Naive B cell (primary cell): ENCODE measurements at regions not wholly inside any gene's neighbourhood (a gene's known extent, or its start where the extent isn't known, plus 50 kb on each side); places are given as distances from the start of the nearest gene placed in this dataset.

Experiments used
- ATAC-seq, 2 donors: fragments of 150-1000 bp; cut with Tn5 transposase; 2 replicates each; pipeline ENCODE4 v1.10.0; 2021; ENCODE audit warnings: low read depth in 2 of 2, mild to moderate bottlenecking in 2 of 2, moderate library complexity in 2 of 2
- DNase-seq: peaks from one replicate; pipeline ENCODE4 v3.0.0; 2022
- H3K27ac Mint-ChIP-seq, 6 donors: one replicate each; pipeline ENCODE4 v1.8.0; 2020 to 2022; ENCODE audit warnings: mild to moderate bottlenecking in 6 of 6, mixed read lengths in 6 of 6, moderate library complexity in 5 of 6, inconsistent platforms in 2 of 6
- H3K27me3 Mint-ChIP-seq, 3 donors: one replicate each; pipeline ENCODE4 v1.8.0; 2021 to 2022; ENCODE audit warnings: mixed read lengths in 3 of 3, mild to moderate bottlenecking in 1 of 3
- H3K36me3 Mint-ChIP-seq, 2 donors: one replicate each; pipeline ENCODE4 v1.8.0; 2020 to 2022; ENCODE audit warnings: mixed read lengths in 2 of 2, inconsistent platforms in 1 of 2, mild to moderate bottlenecking in 1 of 2
- H3K4me1 Mint-ChIP-seq, 3 donors: one replicate each; pipeline ENCODE4 v1.8.0; 2020 to 2022; ENCODE audit warnings: mixed read lengths in 3 of 3, inconsistent platforms in 1 of 3, mild to moderate bottlenecking in 1 of 3, moderate library complexity in 1 of 3
- H3K4me3 Mint-ChIP-seq, 8 donors: one replicate each; pipeline ENCODE4 v1.8.0; 2020 to 2022; ENCODE audit warnings: mild to moderate bottlenecking in 8 of 8, mixed read lengths in 8 of 8, moderate library complexity in 8 of 8, inconsistent platforms in 2 of 8
- H3K9me3 Mint-ChIP-seq, 7 donors: one replicate each; pipeline ENCODE4 v1.8.0; 2020 to 2022; ENCODE audit warnings: mixed read lengths in 7 of 7, mild to moderate bottlenecking in 5 of 7, inconsistent platforms in 2 of 7, moderate library complexity in 1 of 7

DNA sequence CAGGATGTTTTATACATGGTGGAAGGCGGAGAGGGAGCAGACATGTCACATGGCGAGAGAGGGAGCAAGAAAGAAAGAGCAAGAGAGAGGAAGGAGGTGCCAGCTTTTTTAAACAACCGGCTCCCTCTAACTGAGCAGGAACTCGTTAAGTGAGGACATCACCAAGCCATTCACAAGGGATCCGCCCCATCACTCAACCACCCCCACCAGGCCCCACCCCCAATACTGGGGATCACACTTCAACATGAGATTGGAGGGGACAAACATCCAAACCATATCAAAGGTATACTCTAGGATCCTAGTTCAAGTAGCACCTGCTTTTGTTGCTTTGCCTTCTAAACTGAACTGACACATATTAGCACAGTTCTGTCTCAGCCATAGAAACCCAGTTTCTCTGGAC lies 141.9 kb upstream of the KLF14 start:
- Mint-ChIP-seq H3K4me3 (no peak overlapping the region), H3K27me3 (no peaks in the 10 kb centered on the region), H3K9me3 (no peaks in the 10 kb centered on the region), H3K27ac (peak overlapping the region in 1 of 6 donors; percentile 65), H3K36me3 (peaks cover 19 to 26% of the 10 kb centered on the region in 2 donors), H3K4me1 (peaks cover 6 to 20% (median 14%) of the 10 kb centered on the region in 3 donors)
- ATAC-seq (no peak), DNase-seq (no peak)

DNA sequence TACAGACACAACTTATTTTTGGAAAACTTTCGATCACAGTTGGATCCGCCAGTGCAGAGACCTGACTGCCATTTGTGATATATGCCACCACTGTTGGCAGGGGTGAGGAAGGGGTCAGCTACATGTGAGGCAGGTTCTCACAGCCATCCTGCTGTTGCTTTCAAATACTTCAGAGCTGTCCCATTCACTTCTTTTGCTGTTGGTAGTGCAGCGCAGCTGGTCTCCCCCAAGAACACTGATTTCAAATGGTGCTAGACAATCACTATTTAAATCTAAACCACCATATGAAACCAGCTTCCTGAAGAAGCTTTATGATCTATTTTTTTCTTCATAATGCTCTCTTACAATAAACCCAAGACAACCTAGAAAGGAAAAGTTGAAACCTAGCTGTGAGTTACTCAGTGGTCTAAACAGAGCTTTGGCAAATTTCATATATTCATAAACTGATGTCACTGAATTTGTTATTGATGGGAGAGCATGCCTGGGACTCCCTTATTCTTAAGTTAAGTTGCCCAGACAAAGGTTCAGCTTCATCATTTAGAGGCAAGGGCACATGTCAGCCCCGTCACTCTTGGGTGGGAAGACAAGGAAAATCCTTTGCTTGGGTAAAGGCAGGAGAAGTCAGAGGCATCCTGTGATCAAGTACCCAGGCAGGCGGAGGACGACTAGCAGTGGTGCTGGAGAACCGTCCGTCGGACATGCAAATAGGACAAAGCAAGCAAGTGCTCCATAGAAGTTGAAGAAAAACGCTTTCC lies 143.4 kb upstream of the KLF14 start:
- H3K27me3 Mint-ChIP-seq = no peaks in the 10 kb centered on the region
- no peak for ATAC-seq
- no peak for DNase-seq
- H3K9me3 Mint-ChIP-seq = no peaks in the 10 kb centered on the region
- peaks cover 23 to 25% of the 10 kb centered on the region in 2 donors for H3K36me3 Mint-ChIP-seq
- no peak overlapping the region for H3K4me3 Mint-ChIP-seq
- H3K27ac Mint-ChIP-seq = peak overlapping the region in 1 of 6 donors; percentile 57
- H3K4me1 Mint-ChIP-seq = peaks cover 4 to 18% (median 12%) of the 10 kb centered on the region in 3 donors

DNA sequence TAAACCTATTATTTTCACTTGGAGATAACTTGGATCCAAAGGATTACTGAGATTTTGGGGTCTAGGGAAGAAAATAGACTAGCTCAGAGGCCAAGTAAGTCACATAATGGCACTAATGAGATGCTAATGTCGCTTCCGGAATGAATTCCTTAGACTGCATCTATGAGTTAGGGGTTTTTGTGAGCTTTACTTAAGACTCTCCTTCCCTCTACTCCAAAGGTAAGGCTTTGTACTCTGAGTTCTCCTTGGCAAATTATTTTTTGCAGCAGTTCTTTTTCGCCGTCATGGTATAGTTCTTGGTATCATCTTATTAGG lies 143.9 kb upstream of the KLF14 start:
- H3K4me3 Mint-ChIP-seq = no peak overlapping the region
- no peaks in the 10 kb centered on the region for H3K27me3 Mint-ChIP-seq
- peaks cover 19 to 23% of the 10 kb centered on the region in 2 donors for H3K36me3 Mint-ChIP-seq
- DNase-seq (no peak), ATAC-seq (no peak)
- peaks cover 0 to 15% (median 9%) of the 10 kb centered on the region in 3 donors for H3K4me1 Mint-ChIP-seq
- H3K27ac Mint-ChIP-seq = peak overlapping the region in 1 of 6 donors; percentile 57
- H3K9me3 Mint-ChIP-seq = no peaks in the 10 kb centered on the region

DNA sequence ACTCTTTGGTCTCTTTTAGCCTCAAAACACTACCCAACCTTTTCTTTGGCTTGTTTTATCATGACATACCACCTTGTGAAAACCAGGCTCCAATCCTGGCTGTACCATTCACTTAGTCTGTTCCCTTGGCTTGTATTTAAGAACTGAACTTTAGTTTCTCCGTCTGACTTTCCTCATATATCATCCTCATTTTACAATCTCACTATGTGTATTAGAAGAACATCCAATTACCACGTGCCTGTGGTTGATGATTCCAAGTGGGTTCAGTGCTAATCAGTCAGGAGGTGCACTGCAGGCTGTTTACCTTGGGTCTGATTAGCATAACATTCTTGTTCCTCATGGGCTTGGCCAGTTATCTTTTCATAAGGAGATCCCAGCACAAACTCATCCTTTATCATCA lies 144.8 kb upstream of the KLF14 start:
- Mint-ChIP-seq H3K27me3 (no peaks in the 10 kb centered on the region), H3K4me3 (no peak overlapping the region), H3K27ac (peak overlapping the region in 3 of 6 donors; percentile 5 to 75 (median 34)), H3K4me1 (peaks cover 0 to 13% (median 9%) of the 10 kb centered on the region in 3 donors), H3K9me3 (no peaks in the 10 kb centered on the region), H3K36me3 (peaks cover 19 to 20% of the 10 kb centered on the region in 2 donors)
- ATAC-seq (no peak), DNase-seq (no peak)

DNA sequence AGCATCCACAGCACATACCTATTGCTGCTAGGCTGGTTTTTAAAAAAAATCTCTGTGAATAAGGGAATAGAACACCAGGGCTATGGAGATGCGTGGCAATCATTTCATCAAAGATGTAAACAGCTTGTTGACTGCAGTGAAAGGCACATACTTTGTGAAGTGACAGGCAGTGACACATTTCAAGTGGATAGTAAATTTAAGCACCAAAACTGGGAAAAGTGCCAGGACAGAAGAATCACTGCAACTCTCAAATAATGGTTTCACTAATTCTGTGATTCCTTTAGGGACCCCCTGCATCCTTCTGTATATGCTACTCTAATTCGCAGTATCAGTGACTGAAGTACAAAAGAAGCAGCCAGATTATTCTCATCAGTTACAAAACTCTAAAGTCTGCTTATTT lies 145.2 kb upstream of the KLF14 start:
- no peaks in the 10 kb centered on the region for H3K27me3 Mint-ChIP-seq
- no peaks in the 10 kb centered on the region for H3K9me3 Mint-ChIP-seq
- no peak overlapping the region for H3K4me3 Mint-ChIP-seq
- no peak for DNase-seq
- H3K4me1 Mint-ChIP-seq = peaks cover 0 to 11% (median 5%) of the 10 kb centered on the region in 3 donors
- H3K36me3 Mint-ChIP-seq = peaks cover 17 to 20% of the 10 kb centered on the region in 2 donors
- ATAC-seq = no peak
- H3K27ac Mint-ChIP-seq = peak overlapping the region in 3 of 6 donors; percentile 20 to 75 (median 34)

DNA sequence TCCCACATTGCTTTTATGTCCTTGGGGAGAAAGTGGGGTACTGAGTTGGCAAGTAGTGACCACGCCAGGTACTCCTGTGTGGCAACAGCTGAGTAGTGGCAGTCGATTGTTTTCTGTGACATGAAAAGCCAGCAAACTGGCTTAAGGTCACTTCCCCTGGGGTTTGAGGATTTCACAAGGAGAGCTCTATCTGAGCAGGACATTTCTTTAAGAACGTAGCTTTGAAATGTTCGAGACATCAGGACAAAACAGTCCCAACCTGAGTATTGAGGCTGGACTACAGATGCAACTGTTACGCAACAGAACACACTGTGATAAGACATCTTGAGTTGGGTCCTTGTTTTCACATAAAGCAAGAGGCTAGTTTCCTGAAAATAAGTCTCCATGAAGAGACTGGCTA lies 146.7 kb upstream of the KLF14 start:
- ATAC-seq = no peak
- H3K27ac Mint-ChIP-seq = peak overlapping the region in 2 of 6 donors; percentile 60 to 69

DNA sequence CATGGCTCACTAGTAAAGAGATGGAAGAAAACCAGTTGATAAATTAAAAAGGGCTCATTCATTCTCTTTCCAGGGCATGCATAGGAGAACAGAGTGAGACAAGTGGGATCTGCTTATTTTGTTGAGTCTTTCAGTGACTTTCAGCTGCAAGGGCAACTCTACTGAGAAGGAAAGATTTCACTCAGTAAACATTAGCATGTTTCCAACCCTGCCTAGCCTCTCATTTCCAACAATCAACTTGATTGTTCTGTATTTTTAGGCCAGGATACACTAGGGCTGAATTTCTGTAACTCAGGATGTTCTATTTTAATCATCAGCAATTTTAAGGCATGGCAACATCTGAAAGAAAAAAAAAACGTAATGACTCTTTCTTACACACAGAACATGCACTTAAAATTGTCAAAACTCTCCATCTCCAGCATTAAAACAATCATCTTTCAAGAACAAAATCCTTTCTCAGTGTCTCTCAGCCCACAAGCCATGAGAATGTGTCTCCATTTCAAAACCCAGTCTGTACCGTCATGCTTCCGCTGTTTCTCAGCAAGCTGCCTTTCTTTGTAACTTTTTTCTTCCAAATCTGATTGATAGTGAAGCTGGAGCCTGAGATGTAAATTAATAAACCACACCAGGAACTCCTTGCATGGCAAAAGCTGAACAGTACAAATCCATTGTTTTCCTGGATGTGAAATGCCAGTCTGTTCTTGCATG lies 147.2 kb upstream of the KLF14 start:
- H3K9me3 Mint-ChIP-seq = no peaks in the 10 kb centered on the region
- DNase-seq = no peak
- no peak for ATAC-seq
- no peak overlapping the region for H3K4me3 Mint-ChIP-seq
- peaks cover 0 to 7% (median 0%) of the 10 kb centered on the region in 3 donors for H3K4me1 Mint-ChIP-seq
- H3K36me3 Mint-ChIP-seq = peaks cover 11 to 20% of the 10 kb centered on the region in 2 donors
- no peaks in the 10 kb centered on the region for H3K27me3 Mint-ChIP-seq
- H3K27ac Mint-ChIP-seq = peak overlapping the region in 3 of 6 donors; percentile 1 to 60 (median 21)

More for the DNA sequence above, 146.7 kb upstream of the KLF14 start:
- peaks cover 11 to 20% of the 10 kb centered on the region in 2 donors for H3K36me3 Mint-ChIP-seq
- H3K9me3 Mint-ChIP-seq = no peaks in the 10 kb centered on the region
- H3K4me3 Mint-ChIP-seq = no peak overlapping the region
- no peak for DNase-seq
- no peaks in the 10 kb centered on the region for H3K27me3 Mint-ChIP-seq
- peaks cover 0 to 7% (median 0%) of the 10 kb centered on the region in 3 donors for H3K4me1 Mint-ChIP-seq

DNA sequence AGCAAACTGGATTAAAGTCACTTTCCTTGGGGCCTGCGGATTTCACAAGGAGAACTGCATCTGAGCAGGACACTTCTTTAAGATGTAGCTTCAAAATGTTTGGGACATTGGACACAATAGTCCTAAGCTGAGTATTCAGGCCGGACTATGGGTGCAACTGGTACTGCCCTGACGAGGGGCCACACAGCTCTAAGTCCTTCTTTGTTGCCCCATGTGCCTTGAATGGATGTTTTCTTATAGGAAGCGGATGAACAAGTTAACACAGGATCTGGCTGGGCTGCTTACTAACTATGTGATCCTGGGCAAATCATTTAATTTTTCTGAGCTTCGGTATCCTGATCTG lies 147.8 kb upstream of the KLF14 start:
- Mint-ChIP-seq H3K27me3 (no peaks in the 10 kb centered on the region), H3K27ac (peak overlapping the region in 2 of 6 donors; percentile 21 to 44), H3K36me3 (peaks cover 11 to 20% of the 10 kb centered on the region in 2 donors), H3K4me3 (no peak overlapping the region), H3K4me1 (peaks cover 0 to 7% (median 0%) of the 10 kb centered on the region in 3 donors), H3K9me3 (no peaks in the 10 kb centered on the region)
- no peak for ATAC-seq
- no peak for DNase-seq

DNA sequence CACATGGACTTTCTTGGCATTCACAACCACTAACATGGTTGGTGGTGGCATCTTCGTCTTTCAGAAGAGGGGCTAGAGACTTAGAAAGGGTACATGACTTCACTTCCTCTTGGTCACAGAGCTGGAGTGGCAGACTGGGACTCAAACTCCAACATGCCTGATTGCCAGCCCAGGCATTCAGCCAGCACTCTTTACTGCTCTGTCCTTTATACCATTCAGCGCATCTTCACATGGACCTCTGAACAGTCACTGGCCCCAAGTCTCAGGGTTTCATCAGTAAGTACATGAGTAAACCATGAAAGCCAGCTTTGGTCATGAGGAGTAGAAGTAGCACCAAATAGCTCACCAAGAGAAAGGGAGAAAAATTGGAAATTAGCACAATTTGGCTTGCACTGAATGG lies 148.4 kb upstream of the KLF14 start:
- Mint-ChIP-seq H3K4me1 (peaks cover 0 to 7% (median 4%) of the 10 kb centered on the region in 3 donors), H3K36me3 (peaks cover 12 to 20% of the 10 kb centered on the region in 2 donors), H3K27me3 (no peaks in the 10 kb centered on the region), H3K27ac (peak overlapping the region in 2 of 6 donors; percentile 21 to 44), H3K9me3 (no peaks in the 10 kb centered on the region), H3K4me3 (no peak overlapping the region)
- DNase-seq = no peak
- no peak for ATAC-seq

DNA sequence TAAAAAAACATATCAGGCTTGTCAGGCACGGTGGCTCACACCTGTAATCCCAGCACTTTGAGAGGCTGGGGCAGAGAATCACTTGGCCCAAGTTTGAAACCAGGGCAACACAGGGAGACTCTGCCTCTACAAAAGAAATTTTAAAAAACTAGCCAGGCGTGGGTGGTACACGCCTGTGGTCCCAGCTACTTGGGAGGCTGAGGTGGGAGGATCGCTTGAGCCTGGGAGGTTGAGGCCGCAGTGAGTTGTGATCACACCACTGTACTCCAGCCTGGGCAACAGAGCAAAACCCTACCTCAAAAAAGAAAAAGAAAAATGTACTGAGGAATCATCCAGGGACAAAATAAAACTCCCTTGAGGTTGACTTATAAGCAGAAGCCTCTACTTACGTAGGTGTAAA lies 149.9 kb upstream of the KLF14 start:
- no peak overlapping the region for H3K4me3 Mint-ChIP-seq
- ATAC-seq (no peak), DNase-seq (no peak)
- peaks cover 0 to 12% (median 7%) of the 10 kb centered on the region in 3 donors for H3K4me1 Mint-ChIP-seq
- H3K36me3 Mint-ChIP-seq = peaks cover 10 to 16% of the 10 kb centered on the region in 2 donors
- H3K27ac Mint-ChIP-seq = peak overlapping the region in 1 of 6 donors; percentile 26
- H3K27me3 Mint-ChIP-seq = no peaks in the 10 kb centered on the region
- no peaks in the 10 kb centered on the region for H3K9me3 Mint-ChIP-seq

DNA sequence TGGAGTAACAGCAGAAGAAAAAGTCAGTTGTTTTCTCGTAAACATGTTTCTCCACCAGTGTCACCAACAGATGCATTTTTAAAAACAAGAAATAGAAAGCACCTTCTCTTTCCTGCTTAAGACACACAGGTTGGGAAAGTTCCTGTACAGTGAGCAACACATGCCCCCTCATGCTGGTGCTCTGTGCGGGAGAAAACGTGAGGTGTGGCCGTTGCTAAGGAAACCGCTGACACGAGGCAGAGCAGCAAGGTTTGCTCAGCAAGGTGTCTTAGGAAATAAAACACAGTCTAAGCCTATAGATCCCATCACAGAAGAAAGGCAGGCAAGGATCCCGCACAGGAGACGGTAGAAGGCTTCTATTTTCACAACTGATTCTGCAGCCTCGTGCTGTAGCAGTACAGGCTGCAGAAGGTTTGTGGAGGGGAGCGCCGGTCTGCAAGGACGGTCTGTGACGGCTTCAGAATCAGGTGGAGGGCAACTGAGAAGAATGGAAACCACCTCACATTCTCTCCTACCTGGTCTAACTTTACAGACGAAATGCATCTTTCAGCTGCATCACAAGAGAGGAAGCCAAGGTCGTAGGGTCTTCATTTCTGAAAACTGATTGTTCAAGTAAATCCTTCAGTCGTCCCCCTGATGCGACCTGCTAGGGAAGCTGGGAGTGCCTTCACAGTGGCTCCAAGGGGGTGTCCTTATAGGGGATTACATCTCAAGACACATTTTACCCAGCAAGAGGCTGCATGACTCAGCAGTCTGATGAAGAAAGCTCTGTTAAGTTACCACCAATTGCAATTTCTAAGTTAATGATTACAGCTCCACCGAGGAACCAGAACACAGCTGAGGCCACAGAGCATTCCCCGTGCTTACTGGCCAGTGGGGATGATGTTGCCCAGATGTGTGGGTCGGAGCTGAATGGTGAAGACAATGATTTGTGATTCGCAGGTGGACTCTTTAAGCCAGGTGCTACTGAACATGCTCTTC lies 150.7 kb upstream of the KLF14 start:
- Mint-ChIP-seq H3K9me3 (no peaks in the 10 kb centered on the region), H3K36me3 (peaks cover 7 to 15% of the 10 kb centered on the region in 2 donors), H3K27ac (peak overlapping the region in 4 of 6 donors; percentile 31 to 65 (median 58)), H3K27me3 (no peaks in the 10 kb centered on the region), H3K4me1 (peaks cover 0 to 12% (median 7%) of the 10 kb centered on the region in 3 donors), H3K4me3 (no peak overlapping the region)
- ATAC-seq (no peak), DNase-seq (no peak)

DNA sequence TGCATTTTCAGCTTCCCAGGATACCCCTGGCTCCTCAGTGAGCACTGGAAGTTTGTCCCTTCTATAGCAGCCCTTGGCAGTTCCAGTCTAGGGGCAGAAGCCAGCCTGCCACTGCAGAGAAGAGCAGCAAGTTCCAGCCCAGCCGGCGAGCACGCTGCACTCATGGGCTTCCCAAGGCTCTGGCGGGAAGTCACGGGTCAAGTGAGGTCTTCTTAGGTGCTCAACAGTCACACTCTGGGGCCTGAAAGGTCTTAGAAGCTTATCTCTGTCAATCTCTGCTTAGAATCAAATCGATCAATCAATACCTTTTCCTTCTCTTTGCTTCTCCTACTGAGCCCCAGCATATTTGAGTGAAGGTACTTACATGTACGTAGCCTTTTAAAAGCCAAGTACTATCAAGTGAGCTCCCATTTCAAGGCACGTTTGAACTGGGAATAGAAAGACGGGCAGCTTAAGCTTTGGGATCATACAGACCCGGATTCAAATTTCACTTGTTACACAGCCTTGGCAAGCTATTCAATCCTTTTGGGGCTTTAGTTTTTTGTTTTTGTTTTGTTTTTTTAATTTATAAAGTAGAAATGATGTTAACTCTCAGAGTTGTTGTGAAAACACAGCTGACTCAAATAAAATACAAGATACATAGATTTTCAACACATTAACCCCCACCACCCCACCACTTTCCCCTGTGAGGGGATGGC lies 152.6 kb upstream of the KLF14 start:
- peaks cover 7 to 12% of the 10 kb centered on the region in 2 donors for H3K36me3 Mint-ChIP-seq
- DNase-seq (no peak), ATAC-seq (no peak)
- H3K27me3 Mint-ChIP-seq = no peaks in the 10 kb centered on the region
- peak overlapping the region in 1 of 8 donors; percentile 72 for H3K4me3 Mint-ChIP-seq
- no peaks in the 10 kb centered on the region for H3K9me3 Mint-ChIP-seq
- peak overlapping the region in 3 of 6 donors; percentile 24 to 57 (median 49) for H3K27ac Mint-ChIP-seq
- peaks cover 0 to 18% (median 7%) of the 10 kb centered on the region in 3 donors for H3K4me1 Mint-ChIP-seq
